ENCODE measurements at regions not wholly inside any gene's neighbourhood (a gene's known extent, or its start where the extent isn't known, plus 50 kb on each side); places are given as distances from the start of the nearest gene placed in this dataset.

GRCh38 chr11:19553683-19554333 is 158.8 kb upstream of the NAV2 start:
- 38 to 40% methylated on average over 6 to 8 of the region's 8 CpGs for WGBS, 2 donors
- H3K27ac ChIP-seq = no peak overlapping the region
- no peak for DNase-seq
- no peaks in the 10 kb centered on the region for H3K36me3 ChIP-seq
- H3K27me3 ChIP-seq = peaks cover 0 to 13% (median 0%) of the 10 kb centered on the region in 4 donors
- H3K4me3 ChIP-seq = no peak overlapping the region
- TF ChIP-seq CTCF (IDR thresholded peaks at IDR 0.05) (peak; percentile 66 to 92 (median 86)), POLR2A (IDR thresholded peaks at IDR 0.05) (no peak)
- H3K4me1 ChIP-seq = peaks cover 0 to 4% (median 0%) of the 10 kb centered on the region in 3 donors
- H3K9me3 ChIP-seq = no peaks in the 10 kb centered on the region
- intact Hi-C loops (cut with DNase I) = loop anchor here (5.0 to 10.0 kb wide), 2 partner anchors 242 to 299 kb away; no protein-coding TSS in a partner anchor

GRCh38 chr11:19552656-19553260 is 159.9 kb upstream of the NAV2 start:
- Histone ChIP-seq H3K4me1 (peaks cover 0 to 4% (median 0%) of the 10 kb centered on the region in 3 donors), H3K4me3 (no peak overlapping the region), H3K27ac (no peak overlapping the region), H3K9me3 (no peaks in the 10 kb centered on the region), H3K36me3 (no peaks in the 10 kb centered on the region), H3K27me3 (peaks cover 0 to 13% (median 0%) of the 10 kb centered on the region in 4 donors)
- TF ChIP-seq POLR2A (IDR thresholded peaks at IDR 0.05) (no peak), CTCF (IDR thresholded peaks at IDR 0.05) (no peak)
- intact Hi-C loops (cut with DNase I) = loop anchor here (5.0 to 10.0 kb wide), 2 partner anchors 240 to 298 kb away; no protein-coding TSS in a partner anchor
- no peak for DNase-seq
- WGBS, 2 donors = 70 to 77% methylated on average over 8 of the region's 8 CpGs

GRCh38 chr11:19552161-19552560 is 160.5 kb upstream of the NAV2 start:
- Histone ChIP-seq H3K4me3 (no peak overlapping the region), H3K36me3 (no peaks in the 10 kb centered on the region), H3K27me3 (peaks cover 0 to 13% (median 0%) of the 10 kb centered on the region in 4 donors), H3K4me1 (peaks cover 0 to 4% (median 0%) of the 10 kb centered on the region in 3 donors), H3K9me3 (no peaks in the 10 kb centered on the region), H3K27ac (no peak overlapping the region)
- WGBS, 2 donors = 69% methylated on average over 5 of the region's 8 CpGs; no CpG with 5 or more reads in 1 of the 2 donors
- DNase-seq = no peak
- intact Hi-C loops (cut with DNase I) = loop anchor here (5.0 to 10.0 kb wide), 2 partner anchors 240 to 297 kb away; no protein-coding TSS in a partner anchor
- TF ChIP-seq POLR2A (IDR thresholded peaks at IDR 0.05) = no peak
- no peak for TF ChIP-seq CTCF (IDR thresholded peaks at IDR 0.05)

- H3K27ac ChIP-seq = no peak overlapping the region
- H3K4me1 ChIP-seq = peaks cover 0 to 4% (median 0%) of the 10 kb centered on the region in 3 donors
- TF ChIP-seq POLR2A (IDR thresholded peaks at IDR 0.05) (no peak), CTCF (IDR thresholded peaks at IDR 0.05) (no peak)
- intact Hi-C loops (cut with DNase I) = loop anchor here (5.0 to 10.0 kb wide), 2 partner anchors 239 to 297 kb away; no protein-coding TSS in a partner anchor
- no peaks in the 10 kb centered on the region for H3K36me3 ChIP-seq
- no peak for DNase-seq
- H3K27me3 ChIP-seq = peaks cover 0 to 13% (median 0%) of the 10 kb centered on the region in 4 donors
- no peak overlapping the region for H3K4me3 ChIP-seq
- 56 to 77% methylated on average over 4 of the region's 4 CpGs for WGBS, 2 donors
- H3K9me3 ChIP-seq = no peaks in the 10 kb centered on the region
Measured at GRCh38 chr11:19551457-19551856, 161.2 kb upstream of the NAV2 start.

GRCh38 chr11:19547044-19547443 is 165.6 kb upstream of the NAV2 start:
- H3K4me3 ChIP-seq = no peak overlapping the region
- H3K9me3 ChIP-seq = no peaks in the 10 kb centered on the region
- 80% methylated on average over 1 of the region's 3 CpGs; no CpG with 5 or more reads in 1 of the 2 donors for WGBS, 2 donors
- no peak for TF ChIP-seq POLR2A (IDR thresholded peaks at IDR 0.05)
- TF ChIP-seq CTCF (IDR thresholded peaks at IDR 0.05) = no peak
- H3K36me3 ChIP-seq = no peaks in the 10 kb centered on the region
- no peaks in the 10 kb centered on the region for H3K4me1 ChIP-seq
- peaks cover 0 to 15% (median 0%) of the 10 kb centered on the region in 4 donors for H3K27me3 ChIP-seq
- intact Hi-C loops (cut with DNase I) = no loop called here
- DNase-seq = no peak
- H3K27ac ChIP-seq = no peak overlapping the region

Data from esophagus squamous epithelium (tissue), 5 donors.